ENCODE measurements at regions not wholly inside any gene's neighbourhood (a gene's known extent, or its start where the extent isn't known, plus 50 kb on each side); places are given as distances from the start of the nearest gene placed in this dataset.

DNA sequence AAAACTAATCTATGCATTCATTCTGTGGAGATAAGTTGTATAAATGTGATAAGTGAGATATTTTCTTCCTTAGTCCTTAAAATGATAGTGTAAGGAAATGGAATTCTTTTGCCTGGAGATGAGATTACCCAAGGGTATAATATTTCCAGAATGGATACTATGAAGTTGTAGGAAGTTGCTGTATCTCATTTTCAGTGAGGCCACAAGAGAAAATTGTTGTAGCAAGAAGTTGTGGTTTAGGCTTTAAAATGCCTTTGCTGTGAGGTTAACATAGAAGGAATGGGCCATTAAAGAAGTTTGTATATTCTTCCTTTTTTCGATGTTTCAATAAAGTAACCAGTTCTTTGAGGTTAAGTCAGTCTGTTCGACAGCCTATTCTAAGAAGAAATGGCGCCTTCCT lies 50.7 kb upstream of the LIN7C start:
- no peaks in the 10 kb centered on the region for H3K4me1 Mint-ChIP-seq (ENCODE audit: unreplicated experiment)
- no peak overlapping the region for H3K4me3 Mint-ChIP-seq (ENCODE audit: unreplicated experiment)
- DNase-seq (ENCODE audit: extremely low spot score, unreplicated experiment), result no peak
- H3K36me3 Mint-ChIP-seq (ENCODE audit: unreplicated experiment), result no peaks in the 10 kb centered on the region
- no peaks in the 10 kb centered on the region for H3K9me3 Mint-ChIP-seq (ENCODE audit: unreplicated experiment)
- no peaks in the 10 kb centered on the region for H3K27me3 Mint-ChIP-seq (ENCODE audit: unreplicated experiment)
- no peak overlapping the region for H3K27ac Mint-ChIP-seq (ENCODE audit: unreplicated experiment)
- TF ChIP-seq CTCF (IDR thresholded peaks at IDR 0.05), result no peak

Measured in osteocyte (in vitro differentiated cells).